HG02981 (cell line): ENCODE measurements at regions not wholly inside any gene's neighbourhood (a gene's known extent, or its start where the extent isn't known, plus 50 kb on each side); places are given as distances from the start of the nearest gene placed in this dataset.

Experiments used
- ATAC-seq: cut with Tn5 transposase; IDR thresholded peaks from one replicate; pipeline ENCODE4 v1.9.1; 2021; ENCODE audit warnings: mild to moderate bottlenecking, moderate library complexity; ENCODE audit not compliant: unreplicated experiment

DNA sequence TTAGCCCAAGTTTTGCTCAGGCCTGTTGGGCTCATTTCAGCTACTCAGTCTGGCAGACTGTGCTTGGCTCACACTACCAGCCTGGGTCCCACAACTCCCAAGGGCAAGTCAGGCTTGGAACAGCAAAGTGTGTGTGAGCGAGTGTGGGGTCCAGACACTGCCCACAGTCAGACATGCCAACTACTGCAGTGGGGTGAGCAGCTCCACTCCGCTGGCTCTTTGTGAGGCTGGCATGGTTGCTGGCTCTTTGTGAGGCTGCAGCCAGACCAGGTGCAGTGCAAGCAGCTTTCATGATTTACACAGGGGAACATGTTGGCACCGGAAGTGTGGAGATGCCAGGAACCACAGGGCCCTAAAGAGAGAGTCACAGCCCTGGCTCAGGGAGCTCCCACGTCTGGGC lies 606.7 kb upstream of the FAM174A start:
- no peak for ATAC-seq

DNA sequence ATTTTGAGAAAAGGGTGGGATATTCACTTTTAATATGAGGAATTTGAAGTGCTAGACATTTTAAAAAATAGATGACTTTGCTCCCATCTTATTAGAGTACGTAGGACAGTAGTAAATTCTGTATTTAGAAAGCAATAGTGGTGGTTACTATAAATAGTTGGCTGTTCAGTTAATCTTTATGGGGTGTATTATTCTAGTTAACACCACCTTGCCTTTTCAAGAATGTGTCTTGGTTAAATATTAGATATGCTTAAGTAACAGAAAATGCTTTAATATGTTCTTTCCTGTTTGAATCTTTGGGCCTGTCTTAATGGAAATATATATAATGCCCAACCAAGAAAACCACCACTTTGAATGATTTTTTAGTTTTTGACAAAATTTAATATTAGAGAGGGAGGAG lies 608.7 kb upstream of the FAM174A start:
- peak; percentile 72 for ATAC-seq

DNA sequence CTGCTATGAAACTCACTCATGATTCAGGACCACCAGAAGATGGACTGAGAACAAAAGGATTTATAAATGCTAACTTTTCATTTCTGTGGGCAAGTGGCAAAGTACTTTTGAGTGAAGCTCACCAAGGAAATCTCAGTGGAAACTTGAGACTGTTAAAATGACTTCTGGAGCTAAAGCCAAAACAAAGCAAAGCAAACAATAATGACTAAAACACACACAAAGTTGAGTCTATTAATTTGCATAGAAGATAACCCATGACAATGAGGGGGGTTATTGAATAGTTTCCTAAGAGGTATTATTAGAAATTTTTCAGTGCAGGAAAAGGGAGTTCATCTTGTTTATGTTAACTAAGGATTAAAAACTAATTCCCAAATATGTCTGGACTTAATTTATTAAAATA lies 612.8 kb upstream of the FAM174A start:
- no peak for ATAC-seq

GRCh38 chr5:99911971-99912370 lies 623.2 kb upstream of the FAM174A start:
- ATAC-seq: no peak

DNA sequence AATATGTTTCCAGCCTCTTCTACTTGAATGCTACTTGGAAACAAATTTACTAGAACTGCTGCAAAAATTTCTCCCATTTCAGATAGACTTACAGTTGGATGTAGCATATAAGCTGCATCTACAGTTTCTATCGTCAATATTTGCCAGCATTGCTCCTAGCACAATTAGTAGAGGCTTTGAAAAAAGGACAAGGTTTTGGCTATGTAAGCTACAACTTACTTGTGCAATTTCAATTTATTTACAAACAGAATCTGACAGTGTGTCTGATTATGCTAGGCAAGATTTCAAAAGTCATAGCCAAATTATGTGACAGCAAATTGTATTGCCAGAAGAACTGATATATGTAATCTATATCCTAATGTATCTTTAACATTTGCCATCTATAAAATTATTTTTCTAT lies 628.4 kb upstream of the FAM174A start:
- no peak for ATAC-seq

DNA sequence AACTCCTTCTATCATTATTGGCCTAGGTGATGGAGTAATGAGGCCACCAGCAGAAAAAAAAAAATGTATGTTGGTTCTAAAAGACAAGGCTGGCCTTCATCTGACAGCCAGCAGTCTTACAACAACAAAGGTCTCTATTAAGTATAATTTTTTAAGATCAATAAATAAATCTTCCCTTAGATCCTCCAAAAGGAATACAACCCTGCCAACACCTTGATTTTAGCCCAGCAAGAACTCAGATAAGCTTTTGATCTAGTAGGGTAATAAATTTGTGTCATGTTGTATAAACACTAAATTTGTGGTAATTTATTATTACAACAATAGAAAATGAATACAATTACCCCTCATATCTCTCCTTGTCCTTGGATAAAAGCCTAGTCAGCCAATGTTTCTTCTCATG lies 633.2 kb upstream of the FAM174A start:
- no peak for ATAC-seq

DNA sequence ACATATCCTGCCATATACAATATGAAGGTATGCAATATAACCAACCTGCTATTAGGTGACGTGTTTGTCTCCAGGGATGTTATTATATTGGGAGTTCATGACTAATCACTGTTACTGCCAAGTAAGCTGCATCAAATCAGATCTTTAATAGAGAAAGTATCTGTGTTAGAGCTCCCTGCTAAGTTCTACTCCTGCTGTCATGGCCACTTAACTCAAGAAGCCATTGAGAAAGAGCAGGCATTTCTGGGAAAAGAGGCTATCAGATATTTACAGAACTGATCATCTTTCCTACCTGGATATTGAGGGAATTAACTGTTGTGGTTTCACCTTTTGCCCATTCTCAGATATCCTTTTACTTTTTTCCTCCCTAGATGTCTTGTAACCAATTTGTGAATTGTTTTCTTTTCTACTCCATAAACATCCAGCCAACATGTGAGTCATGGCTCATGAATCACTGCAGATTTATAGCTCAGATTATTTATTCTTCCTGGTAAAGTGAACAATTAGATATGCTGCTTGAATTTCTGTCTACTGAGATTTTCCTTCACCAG lies 634.8 kb upstream of the FAM174A start:
- ATAC-seq: no peak

- ATAC-seq: no peak
Observed at GRCh38 chr5:99879791-99880511, 655.2 kb upstream of the FAM174A start.

DNA sequence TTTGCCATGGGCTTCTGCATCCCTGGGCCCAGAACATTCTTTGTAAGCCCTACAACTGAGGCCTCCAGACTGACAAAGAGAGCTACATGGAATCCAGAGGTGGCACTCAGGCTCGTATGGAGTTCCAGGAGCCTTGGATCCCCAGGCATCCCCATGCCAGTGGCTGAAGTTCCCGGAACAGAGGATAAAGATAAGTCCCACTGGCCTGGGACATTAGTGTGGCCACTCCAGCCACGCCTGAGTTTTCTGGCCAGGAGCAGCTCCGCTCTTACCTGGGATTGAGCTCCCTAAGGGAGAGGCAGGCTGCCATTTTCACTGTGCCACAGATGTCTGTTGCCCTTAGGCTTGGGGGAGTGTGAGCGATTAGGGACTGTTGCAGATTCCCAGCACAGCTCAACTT lies 656.3 kb upstream of the FAM174A start:
- ATAC-seq: no peak

DNA sequence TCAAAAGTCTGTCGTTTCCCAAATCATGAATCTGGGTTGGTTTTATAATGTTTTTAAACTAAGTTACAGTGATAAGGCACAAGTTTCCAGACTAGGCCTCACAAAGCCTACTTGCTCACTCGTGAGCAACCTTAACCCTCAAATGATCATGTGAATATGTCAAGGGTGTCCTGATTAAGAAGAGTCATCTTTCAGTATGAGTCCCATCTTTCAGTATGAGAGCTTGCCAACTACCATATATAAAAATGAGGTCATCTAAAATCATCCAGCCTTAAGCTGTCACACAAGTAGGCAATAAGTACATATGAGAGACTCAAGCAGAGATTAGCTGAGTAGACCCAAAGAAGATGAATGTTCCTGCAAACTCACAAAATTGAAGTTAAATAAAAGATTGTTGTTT lies 668.4 kb upstream of the FAM174A start:
- peak; percentile 84 for ATAC-seq

GRCh38 chr5:99865159-99865558 lies 670.0 kb upstream of the FAM174A start:
- ATAC-seq: no peak

- ATAC-seq: no peak
Observed at GRCh38 chr5:99835791-99836190, 699.4 kb upstream of the FAM174A start.

DNA sequence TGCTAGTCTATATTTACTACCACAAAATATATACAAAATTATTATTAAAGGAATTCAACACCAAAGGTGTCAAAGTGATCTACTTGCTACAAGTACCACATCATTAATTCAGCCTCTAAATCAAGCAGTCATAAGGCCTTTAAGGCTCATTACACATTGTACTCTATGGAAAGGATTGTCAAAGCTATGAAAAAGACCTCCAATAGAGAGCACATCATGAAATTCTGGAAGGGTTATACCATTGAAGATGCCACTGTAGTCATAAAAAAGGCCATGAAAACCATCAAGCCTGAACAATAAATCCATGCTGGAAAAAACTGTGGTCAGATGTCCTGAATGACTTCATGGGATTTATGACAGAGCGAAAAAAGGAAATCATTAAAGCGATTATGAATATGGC lies 708.0 kb upstream of the FAM174A start:
- ATAC-seq: no peak

DNA sequence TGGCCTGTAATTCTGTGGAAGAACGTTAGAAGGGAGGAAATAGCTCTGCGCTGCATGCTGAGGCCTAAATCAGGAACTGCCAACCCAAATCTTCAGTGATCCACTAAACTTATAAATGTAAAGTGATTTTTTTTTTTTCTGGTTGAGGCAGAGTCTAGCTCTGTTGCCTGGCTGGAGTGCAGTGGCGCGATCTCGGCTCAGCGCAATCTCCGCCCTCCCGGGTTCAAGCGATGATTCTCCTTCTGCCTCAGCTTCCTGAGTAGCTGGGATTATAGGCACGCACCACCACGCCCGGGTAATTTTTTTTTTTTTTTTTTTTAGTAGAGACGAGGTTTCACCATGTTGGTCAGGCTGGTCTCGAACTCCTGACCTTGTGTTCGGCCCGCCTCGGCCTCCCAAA lies 717.4 kb upstream of the FAM174A start:
- ATAC-seq: no peak

DNA sequence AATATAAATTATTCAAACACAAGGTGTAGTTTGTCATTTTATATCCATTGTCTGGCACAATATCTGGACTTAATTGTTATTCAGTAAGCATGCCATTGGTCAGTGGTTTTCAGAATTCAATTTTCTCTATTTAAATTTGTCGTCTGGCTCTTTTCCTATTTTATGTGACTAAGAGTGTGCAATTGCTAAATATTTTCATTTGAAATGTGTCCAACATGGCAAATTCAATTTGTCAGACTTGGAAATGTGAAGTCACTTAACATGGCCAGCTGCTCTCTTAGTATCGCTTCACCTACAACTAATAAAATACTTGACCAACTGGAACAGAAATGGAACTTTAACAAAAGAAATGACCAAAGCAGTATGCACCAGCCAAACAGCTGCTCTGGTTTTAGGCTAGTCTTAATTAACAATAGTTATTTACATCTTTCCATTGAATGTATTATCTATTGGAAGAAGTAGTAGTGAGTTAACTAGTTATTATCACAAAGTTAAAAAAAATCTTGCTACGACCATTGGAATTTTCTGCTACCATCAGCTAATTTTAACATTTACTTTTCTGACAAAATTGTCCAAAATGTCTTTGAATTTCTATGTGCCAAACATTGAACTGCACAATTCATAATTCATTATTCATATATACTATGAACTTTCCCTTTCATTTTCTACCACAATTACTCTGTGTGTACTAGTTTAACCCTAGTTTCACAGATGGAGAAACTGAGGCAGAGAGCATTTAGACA lies 720.7 kb upstream of the FAM174A start:
- no peak for ATAC-seq

GRCh38 chr5:99808657-99809230 lies 726.4 kb upstream of the FAM174A start:
- no peak for ATAC-seq

GRCh38 chr5:99807346-99807745 lies 727.8 kb upstream of the FAM174A start:
- no peak for ATAC-seq

DNA sequence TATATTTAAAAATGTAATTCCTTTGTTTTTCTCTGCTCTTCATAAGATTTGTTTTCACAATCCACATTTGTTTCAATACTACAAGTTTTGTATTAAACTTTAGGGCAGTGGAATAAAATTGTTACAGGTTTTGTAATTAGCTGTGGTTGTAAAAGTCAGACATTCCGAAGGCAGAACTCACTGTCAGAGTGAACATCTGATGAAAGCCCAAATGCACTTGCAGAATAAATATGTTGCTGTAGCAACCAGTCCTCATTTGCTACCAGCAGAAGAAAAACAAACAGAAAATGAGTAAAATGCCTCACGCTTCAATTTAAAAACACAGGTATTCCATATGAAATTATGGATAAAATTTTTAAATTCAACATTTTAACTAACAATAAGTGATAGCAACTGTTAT lies 740.1 kb upstream of the FAM174A start:
- no peak for ATAC-seq

DNA sequence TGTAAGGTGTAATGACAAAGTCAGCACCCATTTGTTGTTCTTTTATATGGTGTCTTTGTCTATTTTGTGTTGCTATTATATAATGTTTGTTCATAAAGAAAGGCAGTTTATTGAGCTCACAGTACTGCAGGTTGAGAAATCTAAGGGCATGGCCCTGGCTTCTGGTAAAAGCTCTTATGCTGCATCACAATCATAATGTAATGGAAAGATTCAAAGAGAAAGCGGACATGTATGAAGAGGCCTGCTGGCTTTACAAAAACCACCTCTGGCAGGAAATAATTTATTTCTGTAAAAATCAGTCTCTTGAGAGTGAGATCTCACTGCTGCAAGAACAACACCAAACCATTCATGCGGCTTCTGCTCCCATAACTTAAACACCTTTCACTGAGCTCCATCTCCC lies 746.7 kb upstream of the FAM174A start:
- no peak for ATAC-seq

DNA sequence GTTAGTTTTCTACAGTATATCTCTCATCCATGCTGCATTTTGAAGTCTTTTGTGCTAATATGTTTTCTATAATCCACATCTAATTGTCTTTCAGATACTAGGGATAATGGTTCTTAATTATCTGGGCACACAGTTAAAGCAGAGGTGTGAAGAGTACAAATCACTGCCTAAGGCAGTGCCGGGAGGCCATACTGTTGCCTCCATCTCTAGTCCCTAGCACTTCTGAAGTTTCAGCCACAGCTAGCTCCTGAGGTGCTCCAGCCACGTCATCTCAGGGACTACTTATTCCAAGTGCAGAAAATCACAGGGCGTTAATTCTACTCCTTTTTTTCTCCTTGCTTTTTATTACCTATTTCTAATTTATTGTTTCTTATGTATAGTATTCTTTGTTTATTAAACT lies 760.0 kb upstream of the FAM174A start:
- ATAC-seq: no peak

DNA sequence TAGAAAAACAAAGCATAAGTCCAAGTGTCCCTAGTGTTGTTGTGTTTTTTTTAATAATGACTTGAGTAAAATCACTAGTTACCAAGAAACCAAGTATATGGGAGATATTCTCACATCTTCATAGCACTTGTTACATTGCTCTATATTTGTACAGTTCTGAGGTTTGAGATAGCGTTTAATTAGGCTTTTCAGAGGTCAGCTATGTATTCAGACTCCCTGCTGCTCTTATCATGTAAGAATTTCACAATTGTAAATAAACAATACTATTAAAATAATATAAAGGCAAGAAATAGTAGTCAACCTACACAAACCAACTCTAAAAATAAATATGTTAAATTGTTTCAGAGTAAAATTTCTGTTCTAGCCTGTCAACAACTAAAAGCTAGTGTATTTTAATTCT lies 761.9 kb upstream of the FAM174A start:
- no peak for ATAC-seq

GRCh38 chr5:99771296-99771695 lies 763.9 kb upstream of the FAM174A start:
- ATAC-seq: no peak
